Breast epithelium (tissue), 3 donors: ENCODE measurements at regions not wholly inside any gene's neighbourhood (a gene's known extent, or its start where the extent isn't known, plus 50 kb on each side); places are given as distances from the start of the nearest gene placed in this dataset.

Source experiments
- CTCF ChIP-seq, 3 donors: fragments of 450-650 bp; IDR thresholded peaks; one replicate each; pipeline ENCODE4 v1.5.1; 2016 to 2017; ENCODE audit warnings: antibody characterized with exemption in 3 of 3, mild to moderate bottlenecking in 3 of 3, moderate library complexity in 3 of 3
- POLR2A ChIP-seq: fragments of 450-650 bp; IDR thresholded peaks from one replicate; pipeline ENCODE4 v1.6.1; 2016; ENCODE audit warnings: antibody characterized with exemption, mild to moderate bottlenecking, moderate library complexity
- POLR2AphosphoS5 ChIP-seq, 3 donors: sonication (generic); formaldehyde crosslinking; IDR thresholded peaks; one replicate each; pipeline ENCODE4 v1.6.1; 2017; ENCODE audit warnings: antibody characterized with exemption in 3 of 3

- TF ChIP-seq CTCF (IDR thresholded peaks at IDR 0.05) (no peak), POLR2A (no peak), POLR2AphosphoS5 (IDR thresholded peaks at IDR 0.05) (no peak)
These were observed 60.3 kb downstream of the SEC61B start for GRCh38 chr9:99282406-99282805.
